Keratinocyte (primary cell): ENCODE measurements at regions not wholly inside any gene's neighbourhood (a gene's known extent, or its start where the extent isn't known, plus 50 kb on each side); places are given as distances from the start of the nearest gene placed in this dataset.

Source experiments
- EZH2 ChIP-seq: IDR thresholded peaks from one replicate; pipeline ENCODE4 v1.6.1; 2012; ENCODE audit warnings: inconsistent platforms, mild to moderate bottlenecking, low read length, moderate library complexity
- TF ChIP-seq, protein P1 (sequence below), 3 experiments: IDR thresholded peaks in 1 of 3; conservative IDR thresholded peaks in 1 of 3; optimal IDR thresholded peaks in 1 of 3; 2 replicates in 2 of 3; 3 replicates in 1 of 3; pipeline versions ENCODE3 to v1.5.1; 2011; ENCODE audit warnings: low read length in 3 of 3, mild to moderate bottlenecking in 3 of 3, moderate library complexity in 2 of 3, control low read depth in 1 of 3, inconsistent platforms in 1 of 3; ENCODE audit not compliant: insufficient read depth in 2 of 3; ENCODE audit errors: extremely low read depth in 1 of 3

DNA sequence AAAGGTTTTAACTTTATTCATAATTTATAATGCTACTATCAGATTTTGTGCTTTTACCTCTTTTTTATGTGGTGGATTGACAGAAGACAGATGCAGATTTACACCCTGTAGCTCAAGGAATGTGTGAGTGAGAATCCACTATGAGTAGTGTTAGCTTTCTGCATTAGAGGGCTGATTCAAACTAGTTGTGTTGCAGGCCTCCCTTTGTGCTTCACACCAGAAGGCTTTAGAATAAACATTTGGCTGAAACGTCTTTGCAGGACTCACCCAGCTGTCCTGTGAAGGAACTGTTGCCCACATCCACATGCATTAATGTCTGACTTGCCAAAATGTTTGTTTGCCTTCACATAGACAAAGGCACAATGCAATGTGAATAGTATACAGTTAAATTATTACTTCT is 127.0 kb downstream of the PCDH7 start:
- TF ChIP-seq EZH2 = no peak
- TF ChIP-seq, protein P1, sequence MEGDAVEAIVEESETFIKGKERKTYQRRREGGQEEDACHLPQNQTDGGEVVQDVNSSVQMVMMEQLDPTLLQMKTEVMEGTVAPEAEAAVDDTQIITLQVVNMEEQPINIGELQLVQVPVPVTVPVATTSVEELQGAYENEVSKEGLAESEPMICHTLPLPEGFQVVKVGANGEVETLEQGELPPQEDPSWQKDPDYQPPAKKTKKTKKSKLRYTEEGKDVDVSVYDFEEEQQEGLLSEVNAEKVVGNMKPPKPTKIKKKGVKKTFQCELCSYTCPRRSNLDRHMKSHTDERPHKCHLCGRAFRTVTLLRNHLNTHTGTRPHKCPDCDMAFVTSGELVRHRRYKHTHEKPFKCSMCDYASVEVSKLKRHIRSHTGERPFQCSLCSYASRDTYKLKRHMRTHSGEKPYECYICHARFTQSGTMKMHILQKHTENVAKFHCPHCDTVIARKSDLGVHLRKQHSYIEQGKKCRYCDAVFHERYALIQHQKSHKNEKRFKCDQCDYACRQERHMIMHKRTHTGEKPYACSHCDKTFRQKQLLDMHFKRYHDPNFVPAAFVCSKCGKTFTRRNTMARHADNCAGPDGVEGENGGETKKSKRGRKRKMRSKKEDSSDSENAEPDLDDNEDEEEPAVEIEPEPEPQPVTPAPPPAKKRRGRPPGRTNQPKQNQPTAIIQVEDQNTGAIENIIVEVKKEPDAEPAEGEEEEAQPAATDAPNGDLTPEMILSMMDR (optimal IDR thresholded peaks at IDR 0.05 in 1 of 3, IDR thresholded peaks at IDR 0.05 in 1 of 3, conservative IDR thresholded peaks at IDR 0.05 in 1 of 3; ENCODE audit: extremely low read depth in 1 of 3, insufficient read depth in 2 of 3, low read length in 3 of 3) = no peak
